ENCODE measurements at regions not wholly inside any gene's neighbourhood (a gene's known extent, or its start where the extent isn't known, plus 50 kb on each side); places are given as distances from the start of the nearest gene placed in this dataset.
A peak's percentile ranks its signal among the peaks of the same experiment; 100 is the strongest.

GRCh38 chr5:54766748-54767147 lies 218.6 kb downstream of the ESM1 start:
- intact Hi-C loops (cut with micrococcal nuclease), result no loop called here
- TF ChIP-seq ZBTB33 (IDR thresholded peaks at IDR 0.05; ENCODE audit: extremely low read depth, insufficient replicate concordance, low read length) (no peak), CTCF (IDR thresholded peaks at IDR 0.05 in 2 of 3, conservative IDR thresholded peaks at IDR 0.05 in 1 of 3; ENCODE audit: borderline replicate concordance in 1 of 3, insufficient read depth in 1 of 3, low read depth in 2 of 3, low read length in 2 of 3) (peak in 2 of 3 experiments; percentile 41 to 57; a peak in 4 of 6 replicates)
- no peaks in the 10 kb centered on the region for H3K4me1 ChIP-seq (ENCODE audit: control insufficient read depth in 1 of 2, insufficient read depth in 2 of 2, low read length in 2 of 2)
- H3K27ac ChIP-seq (ENCODE audit: low read depth, low read length), result no peak overlapping the region
- ChIA-PET CTCF (interaction anchor here (1.1 kb wide), 1 partner anchor 8 kb away, joined by 3 read pairs; no protein-coding TSS in a partner anchor), RAD21 (ENCODE audit: low non-redundant PET in 1 of 2, low total read pairs in 2 of 2, uncharacterized antibody in 2 of 2, unreplicated experiment in 2 of 2) (no interaction called here), POLR2A (no interaction called here)
- H2AFZ ChIP-seq (ENCODE audit: low read depth, low read length, poor library complexity, severe bottlenecking), result no peak overlapping the region
- BruUV-seq (replicated peaks), result no TSS peak
- no peak overlapping the region for H3K4me2 ChIP-seq (ENCODE audit: low read length)
- H3K27me3 ChIP-seq (ENCODE audit: insufficient read depth, low read length), result no peaks in the 10 kb centered on the region
- no peaks in the 10 kb centered on the region for H3K9me3 ChIP-seq (ENCODE audit: control insufficient read depth in 1 of 2, insufficient read depth in 1 of 2, low read depth in 1 of 2, low read length in 2 of 2)
- H3K9ac ChIP-seq (ENCODE audit: low read length), result no peak overlapping the region
- H3K36me3 ChIP-seq (ENCODE audit: control insufficient read depth in 1 of 2, insufficient read depth in 2 of 2, low read length in 2 of 2), result no peaks in the 10 kb centered on the region
- ATAC-seq (peak; percentile 69), DNase-seq (ENCODE audit: low read depth, low spot score) (no peak)
- no peak overlapping the region for H3K4me3 ChIP-seq (replicated peaks in 1 of 2; ENCODE audit: low read depth in 1 of 2, low read length in 2 of 2)
- no peaks in the 10 kb centered on the region for H3K9me2 ChIP-seq (ENCODE audit: insufficient read depth)
- H3K79me2 ChIP-seq (ENCODE audit: insufficient read depth, low read length), result no peaks in the 10 kb centered on the region
- H4K20me1 ChIP-seq (ENCODE audit: insufficient read depth), result no peaks in the 10 kb centered on the region

Data from HCT116 (cell line).